H9 (cell line): ENCODE measurements at regions not wholly inside any gene's neighbourhood (a gene's known extent, or its start where the extent isn't known, plus 50 kb on each side); places are given as distances from the start of the nearest gene placed in this dataset.
A peak's percentile ranks its signal among the peaks of the same experiment; 100 is the strongest.

Source experiments
- DNase-seq: peaks from one replicate; pipeline ENCODE4 v3.0.0-alpha.2; 2017
- H2AFZ ChIP-seq: one replicate; pipeline ENCODE4 v1.6.1; 2013; ENCODE audit warnings: mild to moderate bottlenecking, low read length, control low read depth, moderate library complexity
- H2AK5ac ChIP-seq: 2 replicates; pipeline ENCODE4 v1.6.1; 2013; ENCODE audit warnings: low read length, control low read depth, mixed read lengths; ENCODE audit not compliant: insufficient read length
- H2BK120ac ChIP-seq: one replicate; pipeline ENCODE4 v1.6.1; 2013; ENCODE audit warnings: low read depth, mild to moderate bottlenecking, low read length, control low read depth, inconsistent platforms; ENCODE audit not compliant: poor library complexity, severe bottlenecking
- H2BK12ac ChIP-seq: 2 replicates; pipeline ENCODE4 v1.6.1; 2013; ENCODE audit warnings: low read length, control low read depth, mixed read lengths, low read depth; ENCODE audit not compliant: insufficient read length
- H2BK15ac ChIP-seq: 2 replicates; pipeline ENCODE4 v1.6.1; 2013; ENCODE audit warnings: low read depth, low read length, control low read depth
- H2BK20ac ChIP-seq: one replicate; pipeline ENCODE4 v1.6.1; 2013; ENCODE audit warnings: low read depth, mild to moderate bottlenecking, low read length, control low read depth, inconsistent platforms; ENCODE audit not compliant: poor library complexity, severe bottlenecking
- H2BK5ac ChIP-seq: 2 replicates; pipeline ENCODE4 v1.6.1; 2013; ENCODE audit warnings: low read length, control low read depth, mixed read lengths; ENCODE audit not compliant: insufficient read length
- H3K14ac ChIP-seq: 2 replicates; pipeline ENCODE4 v1.6.1; 2013; ENCODE audit warnings: low read length, control low read depth; ENCODE audit not compliant: insufficient read depth
- H3K18ac ChIP-seq: 2 replicates; pipeline ENCODE4 v1.6.1; 2013; ENCODE audit warnings: low read depth, mild to moderate bottlenecking, mixed read lengths, low read length, control low read depth; ENCODE audit not compliant: insufficient read length
- H3K23ac ChIP-seq: 2 replicates; pipeline ENCODE4 v1.6.1; 2013; ENCODE audit warnings: low read length, control low read depth, mixed read lengths, low read depth; ENCODE audit not compliant: insufficient read length
- H3K23me2 ChIP-seq: 2 replicates; pipeline ENCODE4 v1.6.1; 2013; ENCODE audit warnings: low read depth, mild to moderate bottlenecking, mixed read lengths, low read length, control low read depth; ENCODE audit not compliant: insufficient read length, poor library complexity, severe bottlenecking
- H3K27ac ChIP-seq: 2 replicates; pipeline ENCODE4 v1.5.1; 2013; ENCODE audit warnings: low read length, control low read depth, mixed read lengths, low read depth; ENCODE audit not compliant: insufficient read length
- H3K27me3 ChIP-seq: 2 replicates; pipeline ENCODE4 v1.6.1; 2013; ENCODE audit warnings: low read length, control low read depth, inconsistent platforms; ENCODE audit not compliant: insufficient read depth
- H3K4ac ChIP-seq: 2 replicates; pipeline ENCODE4 v1.6.1; 2013; ENCODE audit warnings: low read depth, mild to moderate bottlenecking, control low read depth, inconsistent platforms, low read length, moderate library complexity
- H3K4me1 ChIP-seq: 2 replicates; pipeline ENCODE4 v1.6.1; 2013; ENCODE audit warnings: low read length, control low read depth, inconsistent platforms; ENCODE audit not compliant: insufficient read depth
- H3K4me2 ChIP-seq: 2 replicates; pipeline ENCODE4 v1.6.1; 2013; ENCODE audit warnings: low read length, control low read depth, mixed read lengths; ENCODE audit not compliant: insufficient read length, insufficient read depth
- H3K56ac ChIP-seq: 2 replicates; pipeline ENCODE4 v1.6.1; 2013; ENCODE audit warnings: low read depth, mild to moderate bottlenecking, mixed read lengths, low read length, control low read depth; ENCODE audit not compliant: insufficient read length
- H3K79me1 ChIP-seq: 2 replicates; pipeline ENCODE4 v1.6.1; 2013; ENCODE audit warnings: low read depth, mild to moderate bottlenecking, moderate library complexity, low read length, control low read depth, inconsistent platforms; ENCODE audit not compliant: insufficient read depth, poor library complexity, severe bottlenecking
- H3K79me2 ChIP-seq: 2 replicates; pipeline ENCODE4 v1.6.1; 2013; ENCODE audit warnings: low read length, control low read depth, inconsistent platforms; ENCODE audit not compliant: insufficient read depth
- H3K9ac ChIP-seq: 2 replicates; pipeline ENCODE4 v1.6.1; 2013; ENCODE audit warnings: low read length, control low read depth, mixed read lengths; ENCODE audit not compliant: insufficient read length; ENCODE audit errors: extremely low read depth
- H3K9me3 ChIP-seq: one replicate; pipeline ENCODE4 v1.6.1; 2013; ENCODE audit warnings: low read depth, low read length, inconsistent platforms; ENCODE audit not compliant: control insufficient read depth
- H3T11ph ChIP-seq: one replicate; pipeline ENCODE4 v1.6.1; 2013; ENCODE audit warnings: mild to moderate bottlenecking, low read length, control low read depth, inconsistent platforms
- H4K20me1 ChIP-seq: one replicate; pipeline ENCODE4 v1.6.1; 2013; ENCODE audit not compliant: control insufficient read depth, insufficient read length, insufficient read depth
- H4K5ac ChIP-seq: 2 replicates; pipeline ENCODE4 v1.6.1; 2013; ENCODE audit warnings: low read depth, mild to moderate bottlenecking, mixed read lengths, low read length, control low read depth; ENCODE audit not compliant: insufficient read length
- H4K8ac ChIP-seq: replicated peaks from 2 replicates; pipeline ENCODE4 v1.6.1; 2013; ENCODE audit warnings: low read length, control low read depth, mixed read lengths, low read depth; ENCODE audit not compliant: insufficient read length
- H4K91ac ChIP-seq: 2 replicates; pipeline ENCODE4 v1.6.1; 2013; ENCODE audit warnings: low read depth, mild to moderate bottlenecking, moderate library complexity, mixed read lengths, low read length, control low read depth; ENCODE audit not compliant: insufficient read length
- H3K27ac Mint-ChIP-seq, 3 experiments: 2 replicates in 2 of 3; 3 replicates in 1 of 3; pipeline ENCODE4 v1.8.0; 2020 to 2021; ENCODE audit warnings: mixed read lengths in 3 of 3, mild to moderate bottlenecking in 1 of 3, moderate library complexity in 1 of 3
- H3K27me3 Mint-ChIP-seq: 2 replicates; pipeline ENCODE4 v1.8.0; 2021; ENCODE audit warnings: low read depth, mild to moderate bottlenecking, moderate library complexity, mixed read lengths
- H3K36me3 Mint-ChIP-seq, 3 experiments: 2 replicates in 2 of 3; 3 replicates in 1 of 3; pipeline ENCODE4 v1.8.0; 2020 to 2021; ENCODE audit warnings: low read depth in 3 of 3, mixed read lengths in 3 of 3; ENCODE audit not compliant: insufficient read depth in 1 of 3
- H3K4me1 Mint-ChIP-seq, 2 experiments: 2 replicates each; pipeline ENCODE4 v1.8.0; 2020; ENCODE audit warnings: mixed read lengths in 2 of 2
- H3K4me3 Mint-ChIP-seq, 2 experiments: 2 replicates in 1 of 2; 3 replicates in 1 of 2; pipeline ENCODE4 v1.8.0; 2020 to 2021; ENCODE audit warnings: mild to moderate bottlenecking in 2 of 2, mixed read lengths in 2 of 2, moderate library complexity in 1 of 2
- H3K9me3 Mint-ChIP-seq, 2 experiments: 2 replicates in 1 of 2; 3 replicates in 1 of 2; pipeline ENCODE4 v1.8.0; 2020; ENCODE audit warnings: mild to moderate bottlenecking in 2 of 2, mixed read lengths in 2 of 2, moderate library complexity in 1 of 2
- CTCF ChIP-seq: fragments of 200-600 bp; sonication (generic); conservative IDR thresholded peaks from 3 replicates; pipeline ENCODE4 v1.8.0; 2021; ENCODE audit warnings: antibody characterized with exemption, mild to moderate bottlenecking
- WGBS: extraction: QIAGEN DNeasy Blood & Tissue Kit; methylation state at CpG from one replicate; pipeline ENCODE4 v1.1.7; 2013; ENCODE audit warnings: missing lambda C conversion rate, low lambda C conversion rate, mixed read lengths; ENCODE audit not compliant: insufficient read length; ENCODE audit errors: extremely low coverage; 5-methylcytosine and 5-hydroxymethylcytosine counted together

- Histone ChIP-seq H4K20me1 (no peaks in the 10 kb centered on the region), H4K5ac (no peak overlapping the region), H3K4ac (no peak overlapping the region), H3K9ac (no peak overlapping the region), H2BK20ac (no peak overlapping the region), H3K23ac (no peak overlapping the region), H2AK5ac (no peak overlapping the region), H2BK15ac (no peak overlapping the region), H2AFZ (no peak overlapping the region), H3K79me2 (no peaks in the 10 kb centered on the region; the same call in 1 of the 2 replicates), H4K8ac (no peak overlapping the region), H2BK5ac (no peak overlapping the region), H3K27ac (no peak overlapping the region), H2BK120ac (no peak overlapping the region), H3K18ac (no peak overlapping the region), H3K27me3 (no peaks in the 10 kb centered on the region), H3K4me1 (peaks cover 3% of the 10 kb centered on the region; the same call in 1 of the 2 replicates), H3K79me1 (no peaks in the 10 kb centered on the region), H3K9me3 (no peaks in the 10 kb centered on the region), H4K91ac (no peak overlapping the region), H3K14ac (no peak overlapping the region), H3T11ph (no peak overlapping the region), H3K56ac (no peak overlapping the region), H3K23me2 (no peaks in the 10 kb centered on the region), H3K4me2 (no peak overlapping the region), H2BK12ac (no peak overlapping the region)
- Mint-ChIP-seq H3K27me3 (peaks cover 5% of the 10 kb centered on the region), H3K4me1 (peaks cover 34% of the 10 kb centered on the region in 2 experiments), H3K9me3 (no peaks in the 10 kb centered on the region), H3K36me3 (peaks cover 0 to 1% (median 0%) of the 10 kb centered on the region in 3 experiments; a peak in 1 of 7 replicates), H3K27ac (no peak overlapping the region), H3K4me3 (no peak overlapping the region)
- TF ChIP-seq CTCF: no peak
- WGBS: no CpG with 5 or more reads among the region's 12 CpGs
- DNase-seq: peak; percentile 20
Measured at GRCh38 chr7:83441-83840, 108.9 kb upstream of the FAM20C start.
